Endothelial cell (in vitro differentiated cells): ENCODE measurements at regions not wholly inside any gene's neighbourhood (a gene's known extent, or its start where the extent isn't known, plus 50 kb on each side); places are given as distances from the start of the nearest gene placed in this dataset.
"Not testable (repeated sequence)": the region's sequence is repeated elsewhere in the genome, so short reads cannot be mapped to it uniquely, and the experiment has no call there.

Experiments
- DNase-seq: peaks from one replicate; pipeline ENCODE4 v3.0.0; 2021; ENCODE audit warnings: low spot score
- H3K27ac Mint-ChIP-seq: one replicate; pipeline ENCODE4 v1.8.0; 2021; ENCODE audit warnings: mixed read lengths, inconsistent platforms; ENCODE audit not compliant: unreplicated experiment
- H3K27me3 Mint-ChIP-seq: one replicate; pipeline ENCODE4 v1.8.0; 2021; ENCODE audit warnings: mild to moderate bottlenecking, moderate library complexity, mixed read lengths, inconsistent platforms; ENCODE audit not compliant: unreplicated experiment
- H3K36me3 Mint-ChIP-seq: one replicate; pipeline ENCODE4 v1.8.0; 2021; ENCODE audit warnings: mild to moderate bottlenecking, low read depth, mixed read lengths, inconsistent platforms; ENCODE audit not compliant: unreplicated experiment
- H3K4me1 Mint-ChIP-seq: one replicate; pipeline ENCODE4 v1.8.0; 2021; ENCODE audit warnings: mild to moderate bottlenecking, mixed read lengths, inconsistent platforms; ENCODE audit not compliant: unreplicated experiment
- H3K4me3 Mint-ChIP-seq: one replicate; pipeline ENCODE4 v1.8.0; 2021; ENCODE audit warnings: mild to moderate bottlenecking, mixed read lengths, inconsistent platforms; ENCODE audit not compliant: unreplicated experiment
- H3K9me3 Mint-ChIP-seq: one replicate; pipeline ENCODE4 v1.8.0; 2021; ENCODE audit warnings: mixed read lengths, inconsistent platforms; ENCODE audit not compliant: unreplicated experiment
- TF ChIP-seq, protein P1 (sequence below): fragments of 200-600 bp; sonication (generic); IDR thresholded peaks from one replicate; pipeline ENCODE4 v1.5.0; 2021; ENCODE audit warnings: antibody characterized with exemption; ENCODE audit not compliant: unreplicated experiment

DNA sequence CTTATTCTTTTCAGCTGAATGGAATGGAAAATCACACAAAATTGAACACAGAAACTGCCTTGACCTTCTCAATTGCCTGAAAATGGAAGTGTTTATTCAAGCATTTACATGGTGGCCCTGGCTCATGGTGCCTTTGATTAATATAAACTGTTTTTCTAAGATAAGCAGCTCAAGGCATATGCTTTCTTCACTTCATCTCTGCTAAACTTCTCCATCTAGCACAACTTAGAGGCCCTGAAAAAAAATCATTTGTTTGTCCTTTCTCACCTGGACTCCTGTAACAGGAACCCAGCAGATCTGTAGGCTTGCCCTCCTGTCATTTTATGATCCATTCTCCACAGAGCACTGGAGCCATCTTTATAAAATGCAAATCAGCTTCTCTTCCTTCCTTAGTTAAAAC is 117.5 kb upstream of the KRR1 start:
- H3K9me3 Mint-ChIP-seq: no peaks in the 10 kb centered on the region
- H3K27ac Mint-ChIP-seq: no peak overlapping the region
- no peak for DNase-seq
- peaks cover 15% of the 10 kb centered on the region for H3K4me1 Mint-ChIP-seq
- TF ChIP-seq, protein P1, sequence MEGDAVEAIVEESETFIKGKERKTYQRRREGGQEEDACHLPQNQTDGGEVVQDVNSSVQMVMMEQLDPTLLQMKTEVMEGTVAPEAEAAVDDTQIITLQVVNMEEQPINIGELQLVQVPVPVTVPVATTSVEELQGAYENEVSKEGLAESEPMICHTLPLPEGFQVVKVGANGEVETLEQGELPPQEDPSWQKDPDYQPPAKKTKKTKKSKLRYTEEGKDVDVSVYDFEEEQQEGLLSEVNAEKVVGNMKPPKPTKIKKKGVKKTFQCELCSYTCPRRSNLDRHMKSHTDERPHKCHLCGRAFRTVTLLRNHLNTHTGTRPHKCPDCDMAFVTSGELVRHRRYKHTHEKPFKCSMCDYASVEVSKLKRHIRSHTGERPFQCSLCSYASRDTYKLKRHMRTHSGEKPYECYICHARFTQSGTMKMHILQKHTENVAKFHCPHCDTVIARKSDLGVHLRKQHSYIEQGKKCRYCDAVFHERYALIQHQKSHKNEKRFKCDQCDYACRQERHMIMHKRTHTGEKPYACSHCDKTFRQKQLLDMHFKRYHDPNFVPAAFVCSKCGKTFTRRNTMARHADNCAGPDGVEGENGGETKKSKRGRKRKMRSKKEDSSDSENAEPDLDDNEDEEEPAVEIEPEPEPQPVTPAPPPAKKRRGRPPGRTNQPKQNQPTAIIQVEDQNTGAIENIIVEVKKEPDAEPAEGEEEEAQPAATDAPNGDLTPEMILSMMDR: no peak
- H3K36me3 Mint-ChIP-seq: no peaks in the 10 kb centered on the region
- H3K27me3 Mint-ChIP-seq: no peaks in the 10 kb centered on the region
- no peak overlapping the region for H3K4me3 Mint-ChIP-seq

DNA sequence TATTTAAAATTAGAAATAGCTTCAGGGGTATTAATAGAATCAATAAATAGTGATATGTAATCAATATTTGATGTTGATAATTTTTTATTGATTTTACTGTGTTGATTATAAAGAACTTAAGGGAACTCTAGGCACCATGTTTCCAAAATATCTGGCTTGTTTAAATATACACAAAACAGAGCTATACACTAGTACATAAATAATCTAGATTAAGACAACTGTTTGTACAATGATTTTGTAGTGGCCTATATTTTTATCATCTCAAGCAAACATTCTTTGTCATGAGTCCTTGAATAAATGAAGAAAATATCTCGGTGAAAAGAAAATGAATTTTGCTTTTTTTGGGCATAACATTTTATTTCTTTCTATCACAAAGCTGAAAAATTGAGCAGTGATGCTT is 117.1 kb upstream of the KRR1 start:
- H3K27me3 Mint-ChIP-seq: no peaks in the 10 kb centered on the region
- TF ChIP-seq, protein P1: no peak
- no peak overlapping the region for H3K4me3 Mint-ChIP-seq
- H3K27ac Mint-ChIP-seq: no peak overlapping the region
- no peak for DNase-seq
- H3K4me1 Mint-ChIP-seq: peaks cover 17% of the 10 kb centered on the region
- H3K36me3 Mint-ChIP-seq: no peaks in the 10 kb centered on the region
- H3K9me3 Mint-ChIP-seq: no peaks in the 10 kb centered on the region

DNA sequence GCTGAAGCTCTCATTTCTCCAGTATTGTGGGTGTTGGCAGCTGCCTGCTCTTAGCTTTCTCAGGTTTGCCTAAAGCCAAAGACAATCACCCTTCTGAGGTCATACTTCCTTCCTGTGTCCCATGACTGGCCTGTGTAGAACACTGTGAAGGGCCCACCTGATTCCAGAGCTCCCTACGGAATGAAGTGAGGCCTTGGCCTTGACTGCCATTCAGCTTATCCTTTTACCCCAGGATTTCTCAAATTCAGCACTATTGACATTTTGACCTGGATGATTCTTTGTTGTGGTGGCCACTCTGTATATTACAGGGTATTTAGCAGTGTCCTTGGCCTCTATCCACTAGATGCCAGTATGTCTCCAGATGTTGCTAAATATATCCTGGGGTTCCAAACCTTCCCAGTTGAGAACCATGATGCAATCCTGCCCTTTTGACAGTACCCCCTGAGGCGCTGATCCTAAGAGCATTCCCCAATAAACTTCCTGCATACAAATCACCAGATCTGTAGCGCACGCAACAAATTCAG is 112.3 kb upstream of the KRR1 start:
- H3K27me3 Mint-ChIP-seq: no peaks in the 10 kb centered on the region
- peaks cover 25% of the 10 kb centered on the region for H3K4me1 Mint-ChIP-seq
- no peak overlapping the region for H3K4me3 Mint-ChIP-seq
- H3K9me3 Mint-ChIP-seq: no peaks in the 10 kb centered on the region
- H3K27ac Mint-ChIP-seq: peak overlapping the region; percentile 44
- no peak for DNase-seq
- no peaks in the 10 kb centered on the region for H3K36me3 Mint-ChIP-seq
- TF ChIP-seq, protein P1: no peak

DNA sequence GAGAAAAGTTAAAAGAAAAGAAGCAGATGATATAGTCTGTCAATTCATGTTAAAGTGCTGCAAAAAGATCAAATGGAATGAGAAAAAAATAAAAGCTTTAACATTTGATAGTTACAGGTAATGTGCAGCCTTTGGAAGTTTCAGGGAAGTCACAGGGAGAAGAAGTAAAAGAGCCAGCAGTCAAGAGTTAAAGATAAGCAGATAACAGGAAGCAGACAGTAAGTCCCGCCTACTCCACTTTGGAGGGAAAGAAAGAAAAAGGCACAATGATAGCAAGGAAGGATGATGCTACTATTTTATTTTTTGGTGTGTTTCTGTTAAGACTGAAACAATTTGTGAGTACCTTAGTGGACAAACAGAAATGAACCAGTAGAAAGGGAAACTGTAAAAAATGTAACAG is 111.1 kb upstream of the KRR1 start:
- DNase-seq: no peak
- Mint-ChIP-seq H3K4me3 (no peak overlapping the region), H3K9me3 (no peaks in the 10 kb centered on the region), H3K27ac (no peak overlapping the region), H3K4me1 (peaks cover 25% of the 10 kb centered on the region), H3K27me3 (no peaks in the 10 kb centered on the region), H3K36me3 (no peaks in the 10 kb centered on the region)
- TF ChIP-seq, protein P1: no peak

DNA sequence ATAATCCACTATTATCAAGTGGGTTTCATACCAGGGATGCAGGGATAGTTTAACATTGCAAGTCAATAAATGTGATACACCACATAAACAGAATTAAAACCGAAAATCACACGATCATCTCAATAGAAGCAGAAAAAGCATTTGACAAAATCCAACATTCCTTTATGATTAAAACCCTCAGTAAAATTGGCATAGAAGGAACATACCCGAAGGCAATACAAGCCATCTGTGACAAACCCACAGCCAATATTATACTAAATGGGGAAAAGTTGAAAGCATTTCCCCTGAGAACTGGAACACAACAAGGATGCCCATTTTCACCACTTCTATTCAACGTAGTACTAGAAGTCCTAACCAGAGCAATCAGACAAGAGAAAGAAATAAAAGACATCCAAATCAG is 103.0 kb upstream of the KRR1 start:
- not testable (repeated sequence) for H3K9me3 Mint-ChIP-seq, H3K27me3 Mint-ChIP-seq, DNase-seq, H3K27ac Mint-ChIP-seq, H3K4me1 Mint-ChIP-seq, H3K36me3 Mint-ChIP-seq, H3K4me3 Mint-ChIP-seq
